Activated gamma-delta T cell treated with Interleukin-2 at 50 U/mL for 16 hours (primary cell): ENCODE measurements at regions not wholly inside any gene's neighbourhood (a gene's known extent, or its start where the extent isn't known, plus 50 kb on each side); places are given as distances from the start of the nearest gene placed in this dataset.

Source experiments
- DNase-seq: peaks from one replicate; pipeline ENCODE4 v3.0.0-alpha.2; 2020

DNA sequence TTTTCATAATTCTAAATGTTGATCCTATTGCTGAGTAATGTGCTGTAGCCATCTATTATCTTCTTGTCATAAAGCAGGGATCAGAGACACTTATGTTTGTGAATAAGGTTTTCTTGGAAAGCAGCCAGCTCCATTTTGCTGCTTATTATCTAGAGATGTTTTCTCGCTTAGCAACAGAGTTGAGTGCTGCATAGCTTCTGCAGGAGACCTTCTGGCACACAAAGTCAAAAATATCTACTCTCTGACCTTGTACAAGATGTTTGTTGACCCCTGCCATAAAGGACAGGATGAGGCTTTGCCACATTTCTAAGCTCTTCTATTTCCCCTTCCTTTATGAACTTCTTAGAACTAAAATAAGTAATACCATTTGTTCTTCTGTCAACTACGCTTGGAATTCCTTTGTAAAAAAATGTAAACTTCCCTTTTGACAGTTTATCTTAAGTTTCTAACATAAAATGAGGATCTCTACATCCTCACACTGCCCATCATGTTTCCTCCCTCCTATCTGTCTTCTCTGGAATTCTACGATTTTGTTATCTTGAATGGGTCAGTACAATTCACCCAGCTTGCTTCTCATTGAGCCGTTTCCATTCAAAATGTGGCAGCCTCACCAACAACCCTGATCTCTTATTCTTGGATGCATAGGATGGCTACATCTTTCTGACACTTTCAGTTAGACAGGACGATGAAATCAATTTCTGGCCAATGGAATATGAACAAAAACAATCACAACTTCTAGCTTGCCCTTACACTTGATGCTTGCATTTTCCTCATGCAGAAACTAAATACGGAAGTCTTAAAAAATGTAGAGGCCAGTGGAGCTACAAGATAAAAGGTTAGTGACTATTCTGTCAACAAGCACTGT lies 1377.0 kb downstream of the SUCLG1 start:
- no peak for DNase-seq

DNA sequence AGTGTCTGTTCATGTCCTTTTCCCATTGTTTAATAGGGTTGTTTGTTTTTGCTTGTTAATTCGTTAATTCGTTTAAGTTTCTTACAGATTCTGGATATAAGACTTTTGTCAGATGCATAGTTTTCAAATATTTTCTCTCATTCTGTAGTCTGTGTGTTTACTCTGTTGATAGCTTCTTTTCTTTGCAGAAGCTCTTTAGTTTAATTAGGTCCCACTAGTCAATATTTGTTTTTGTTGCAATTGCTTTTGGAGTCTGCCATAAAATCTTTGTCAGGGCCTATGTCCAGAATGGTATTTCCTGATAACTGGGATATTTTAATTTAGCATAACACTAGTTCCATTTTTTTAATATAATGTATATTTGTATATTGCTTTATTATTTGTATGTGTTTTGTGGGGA lies 1380.1 kb downstream of the SUCLG1 start:
- no peak for DNase-seq

DNA sequence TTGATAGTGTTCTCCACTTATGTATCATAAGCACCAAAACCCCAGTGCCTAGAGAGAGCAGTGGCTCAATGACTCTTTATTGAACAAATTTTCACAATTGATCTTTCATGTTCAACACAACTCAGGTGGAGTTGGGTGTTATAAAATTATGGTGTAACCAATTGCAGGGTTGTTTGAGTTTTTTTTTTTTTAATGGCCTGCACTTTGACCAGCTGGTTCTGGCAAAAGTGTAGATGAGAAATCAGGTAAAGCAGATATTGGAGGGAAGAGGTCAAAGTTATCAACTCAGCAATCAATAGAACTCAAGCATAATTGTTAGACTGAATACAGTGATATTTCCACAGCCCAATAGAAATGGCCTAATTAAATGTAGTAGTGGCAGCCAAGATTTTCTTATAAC lies 1386.3 kb downstream of the SUCLG1 start:
- DNase-seq: no peak

DNA sequence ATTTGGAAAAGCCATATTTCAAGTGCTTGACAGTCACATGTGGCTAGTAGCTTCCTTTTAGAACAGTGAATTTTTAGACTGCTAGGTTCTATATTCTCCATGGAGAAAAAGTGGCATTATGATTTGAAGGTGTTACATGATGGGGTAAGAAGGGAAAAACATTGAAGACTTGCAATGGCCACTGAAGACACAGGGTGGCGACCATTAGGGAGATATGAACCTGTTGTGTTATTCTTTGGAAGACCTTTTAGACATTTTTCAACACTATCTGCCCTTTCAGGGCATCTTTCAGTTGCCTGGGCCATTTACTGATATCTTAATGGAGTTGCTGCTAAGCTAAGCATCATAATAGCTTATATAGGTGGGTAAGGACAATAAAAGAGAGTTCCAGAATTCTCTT lies 1387.2 kb downstream of the SUCLG1 start:
- DNase-seq: no peak

DNA sequence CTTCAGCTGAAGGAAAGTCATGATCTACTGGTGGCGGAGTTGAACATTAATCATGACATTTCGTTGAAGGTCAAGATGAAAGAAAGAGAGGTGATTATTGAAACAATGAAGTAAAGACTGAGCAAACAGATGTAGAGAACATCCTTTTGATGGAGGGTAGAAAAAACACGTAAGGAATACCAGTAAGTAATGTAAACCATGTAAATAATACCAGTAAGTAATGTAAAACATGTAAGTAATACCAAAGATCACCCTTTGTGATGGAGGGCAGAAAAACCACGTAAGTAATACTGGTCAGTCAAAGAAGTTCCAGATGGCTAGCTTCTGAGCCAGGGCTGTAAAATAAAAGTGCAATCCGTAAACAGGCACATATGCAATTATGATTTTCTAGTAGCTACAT lies 1387.7 kb downstream of the SUCLG1 start:
- DNase-seq: no peak

DNA sequence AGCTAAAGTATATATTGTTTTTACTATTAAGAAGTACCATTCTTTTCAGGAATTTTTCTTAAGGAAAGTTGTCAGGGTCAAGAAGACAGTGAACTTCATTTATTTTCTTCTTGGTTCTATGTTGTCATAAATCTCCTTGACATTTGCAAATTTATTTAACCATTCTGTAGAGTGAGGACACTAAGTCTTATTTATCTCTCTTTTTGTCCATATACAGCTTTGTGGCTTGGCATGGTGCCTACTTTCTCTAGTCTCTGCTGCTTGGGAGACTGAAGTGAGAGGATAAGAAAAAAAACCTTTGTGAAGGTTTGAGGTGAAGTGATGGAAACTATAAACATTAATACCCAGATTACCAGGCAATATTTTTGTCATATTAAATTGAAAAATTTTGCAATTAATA lies 1389.4 kb downstream of the SUCLG1 start:
- DNase-seq: no peak

DNA sequence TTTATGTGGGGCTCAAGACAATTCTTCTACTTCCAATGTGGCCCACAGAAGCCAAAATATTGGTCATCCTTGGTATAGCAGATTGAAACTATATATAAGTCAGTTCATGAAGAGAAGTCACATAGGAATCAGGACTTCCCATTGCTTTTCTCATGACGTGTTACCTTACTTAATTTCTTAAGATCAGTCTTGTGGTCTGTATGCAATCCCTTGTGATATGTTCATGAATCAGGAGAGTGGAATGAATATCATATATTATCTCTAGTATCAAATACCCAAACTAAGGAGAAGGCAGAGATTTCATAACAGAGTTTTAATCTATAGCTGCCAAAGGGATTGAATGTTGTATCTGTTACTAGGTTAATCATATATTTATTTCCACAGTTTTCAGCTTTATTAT lies 1390.4 kb downstream of the SUCLG1 start:
- no peak for DNase-seq

DNA sequence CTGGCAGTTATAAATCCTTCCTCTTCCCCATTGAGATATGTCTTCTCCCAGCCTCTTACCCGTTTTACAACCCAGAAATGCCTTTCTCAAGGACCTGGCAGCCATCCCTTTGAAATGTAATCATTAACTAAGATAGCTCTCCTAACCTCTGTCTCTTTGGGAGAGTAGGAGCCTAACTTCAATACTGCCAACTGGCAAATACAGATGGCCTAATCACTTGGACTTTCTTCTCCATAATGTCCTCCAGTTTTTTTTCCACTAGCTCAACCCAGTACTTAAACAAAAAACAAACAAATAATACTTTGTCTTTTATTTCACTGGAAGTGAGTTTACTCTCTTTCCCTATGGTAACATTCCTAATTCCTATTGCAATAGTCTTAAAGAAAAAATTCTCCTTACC lies 1391.1 kb downstream of the SUCLG1 start:
- no peak for DNase-seq

DNA sequence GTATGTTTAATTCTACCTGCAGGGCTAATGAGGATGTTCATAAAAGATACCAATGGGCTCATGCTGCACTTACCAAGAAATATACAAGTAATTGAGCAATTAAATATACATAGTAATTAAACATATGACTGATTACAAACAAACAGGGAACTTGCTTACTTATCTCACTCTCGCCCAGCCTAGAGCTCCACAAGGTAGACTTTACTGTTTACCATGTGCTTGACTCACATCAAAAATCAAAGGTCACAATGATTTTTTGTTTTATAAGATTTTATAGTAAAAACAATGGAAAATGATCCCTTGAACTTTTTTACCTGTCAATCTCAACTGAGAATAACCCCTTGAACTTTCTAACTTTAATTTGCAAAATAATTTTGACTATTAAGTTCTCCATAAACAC lies 1395.1 kb downstream of the SUCLG1 start:
- no peak for DNase-seq

DNA sequence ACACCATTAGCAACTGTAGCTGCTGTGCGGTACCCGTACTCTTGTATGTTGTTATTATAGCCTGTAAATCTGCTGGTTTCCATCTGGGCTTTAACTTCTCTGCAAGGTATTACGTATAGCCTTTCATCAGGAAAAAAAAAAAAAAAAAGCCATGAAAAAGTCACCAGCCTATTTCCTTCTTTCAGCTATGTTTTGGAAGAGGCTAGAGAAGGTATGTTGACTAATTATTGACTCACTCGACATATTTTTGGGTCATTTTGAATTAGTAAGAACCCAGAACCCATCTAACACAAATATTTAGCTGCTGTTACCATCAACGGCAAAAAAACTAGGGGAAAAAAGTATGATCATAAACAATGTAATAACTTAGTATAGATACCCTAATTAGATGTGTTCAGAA lies 1395.6 kb downstream of the SUCLG1 start:
- DNase-seq: no peak

DNA sequence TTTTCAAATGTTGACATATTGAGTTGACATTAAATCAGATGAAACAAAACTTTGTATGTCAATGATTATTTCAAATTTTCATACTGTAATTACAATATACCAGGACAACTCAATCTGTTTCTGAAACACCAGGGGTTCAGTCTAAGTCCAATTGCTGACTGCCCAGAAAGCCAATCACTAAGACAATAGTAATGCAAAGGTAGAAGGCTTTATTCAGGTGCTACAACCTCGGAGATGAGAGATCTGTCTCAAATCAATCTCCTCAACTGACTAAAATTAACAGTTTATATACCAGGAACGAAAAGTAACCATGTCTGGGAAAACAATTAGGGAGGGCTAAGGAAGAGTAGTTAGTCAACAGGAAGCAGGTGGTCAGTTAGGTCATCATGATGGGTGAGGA lies 1400.4 kb downstream of the SUCLG1 start:
- no peak for DNase-seq

DNA sequence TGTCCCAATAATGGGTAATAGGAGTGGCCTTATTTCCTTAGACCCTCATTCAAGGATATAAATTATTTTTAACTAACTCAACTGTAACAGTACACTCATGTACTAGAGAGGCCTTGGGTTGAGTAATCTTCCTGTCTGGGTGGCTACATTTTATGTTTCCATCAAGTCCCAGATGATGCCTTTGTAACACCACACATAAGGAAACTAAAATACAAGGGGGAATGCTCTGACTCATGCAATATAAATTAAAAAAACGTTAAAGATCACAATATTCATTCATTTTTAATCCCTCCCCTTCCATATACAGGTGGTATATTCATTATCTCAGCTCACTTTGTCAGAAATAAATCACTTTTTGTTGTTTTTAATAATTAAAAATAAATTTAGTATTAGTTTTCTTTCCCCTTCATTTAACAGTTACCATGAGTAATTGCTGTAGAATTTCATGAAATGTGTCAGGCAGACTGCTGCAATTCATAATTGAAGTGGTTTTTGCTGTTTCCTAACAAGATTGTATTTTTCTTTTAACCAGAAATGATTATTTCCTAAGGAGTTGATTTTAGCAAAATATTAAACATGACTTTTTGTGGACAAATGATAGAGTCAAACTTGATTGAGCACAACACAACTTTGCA lies 1403.6 kb downstream of the SUCLG1 start:
- DNase-seq: no peak

DNA sequence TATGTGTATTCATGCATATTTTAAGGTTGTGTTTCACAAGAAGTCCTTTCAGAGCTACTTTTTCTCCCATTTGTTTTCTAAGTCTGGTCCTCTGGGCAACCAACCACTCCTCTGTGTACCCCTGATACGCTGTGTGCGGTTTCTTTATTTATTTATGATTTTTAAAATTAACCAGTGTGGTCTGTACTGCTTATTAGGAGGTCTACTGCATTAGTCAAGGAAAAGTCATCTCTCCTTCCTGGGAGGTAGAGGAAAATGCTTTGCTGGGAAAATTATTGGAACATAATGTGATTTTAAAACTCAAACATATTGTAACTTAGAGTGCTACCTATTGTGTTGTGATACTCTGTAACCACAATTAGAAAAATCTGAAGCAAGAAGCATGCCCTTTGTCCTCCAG lies 1404.3 kb downstream of the SUCLG1 start:
- DNase-seq: no peak

DNA sequence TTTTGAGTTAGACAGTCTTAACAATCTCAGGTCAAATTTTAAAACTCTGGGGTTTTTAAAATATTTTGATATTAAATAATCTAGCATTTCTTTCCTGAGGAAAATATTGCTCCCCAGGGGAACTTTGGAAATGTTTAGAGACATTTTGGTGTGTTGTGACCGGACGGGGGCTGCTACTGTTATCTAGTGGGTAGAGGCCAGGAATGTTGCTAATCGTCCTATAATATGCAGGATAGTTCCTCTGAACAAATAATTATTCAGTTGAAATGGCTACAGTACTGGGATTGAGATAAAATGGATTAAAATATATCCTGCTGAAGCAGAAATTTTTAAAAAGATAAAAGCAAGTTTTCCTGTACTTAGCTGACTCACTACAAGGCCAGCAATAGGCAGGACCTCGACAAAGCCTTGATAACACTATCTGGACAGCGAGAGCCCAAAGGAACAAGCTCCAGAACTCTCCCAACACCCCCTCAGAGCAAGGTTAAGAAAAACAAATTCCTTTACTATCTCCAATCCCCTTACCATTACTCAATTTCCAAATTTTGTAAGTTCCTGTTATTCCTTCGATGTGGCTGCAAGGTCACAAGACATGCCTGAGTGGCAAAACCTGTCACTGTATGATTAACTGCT lies 1407.4 kb downstream of the SUCLG1 start:
- no peak for DNase-seq

DNA sequence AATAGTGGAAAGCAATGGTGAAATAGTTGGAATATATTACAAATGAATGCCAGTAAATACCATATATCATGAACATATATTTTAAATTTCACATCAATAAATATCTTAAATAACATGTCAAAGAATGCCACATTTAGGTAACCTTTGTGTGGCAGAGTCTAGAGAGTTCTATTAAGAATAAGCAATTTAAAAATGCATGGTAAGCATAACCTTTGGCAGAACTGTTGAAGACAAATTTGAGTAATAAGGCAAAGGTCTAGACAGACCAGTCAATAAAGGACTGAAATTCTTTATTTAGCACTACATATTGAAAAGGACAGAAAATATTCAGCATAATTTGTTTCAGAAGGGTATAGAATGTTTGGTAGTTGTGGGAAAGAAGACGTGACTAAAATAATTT lies 1417.0 kb downstream of the SUCLG1 start:
- no peak for DNase-seq

DNA sequence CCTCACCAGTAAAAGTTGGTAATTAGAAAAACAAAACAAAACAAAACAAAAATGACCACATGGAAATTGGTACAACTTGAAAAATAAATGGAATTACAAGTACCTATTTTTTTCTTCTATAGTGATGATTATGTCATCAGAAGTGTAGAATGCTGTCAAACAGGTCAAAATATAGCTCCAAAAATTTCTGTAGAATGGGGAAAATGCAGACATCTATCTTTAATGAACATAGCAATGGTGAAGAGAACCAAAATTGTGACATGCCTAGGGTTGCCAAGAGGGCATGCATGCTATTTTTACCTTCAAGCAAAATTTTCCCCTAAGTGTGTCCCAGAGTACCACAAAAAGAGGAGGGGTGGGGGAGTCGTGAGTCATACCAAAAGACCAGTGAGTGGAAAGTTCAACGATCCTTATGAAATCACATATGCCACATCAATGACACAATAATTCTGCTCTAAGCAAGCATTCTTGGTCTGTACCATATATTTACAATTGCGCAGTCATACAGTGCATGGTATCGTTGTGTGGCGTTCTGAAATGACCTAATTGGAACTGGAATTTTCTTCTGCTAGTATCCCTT lies 1436.4 kb downstream of the SUCLG1 start:
- no peak for DNase-seq

DNA sequence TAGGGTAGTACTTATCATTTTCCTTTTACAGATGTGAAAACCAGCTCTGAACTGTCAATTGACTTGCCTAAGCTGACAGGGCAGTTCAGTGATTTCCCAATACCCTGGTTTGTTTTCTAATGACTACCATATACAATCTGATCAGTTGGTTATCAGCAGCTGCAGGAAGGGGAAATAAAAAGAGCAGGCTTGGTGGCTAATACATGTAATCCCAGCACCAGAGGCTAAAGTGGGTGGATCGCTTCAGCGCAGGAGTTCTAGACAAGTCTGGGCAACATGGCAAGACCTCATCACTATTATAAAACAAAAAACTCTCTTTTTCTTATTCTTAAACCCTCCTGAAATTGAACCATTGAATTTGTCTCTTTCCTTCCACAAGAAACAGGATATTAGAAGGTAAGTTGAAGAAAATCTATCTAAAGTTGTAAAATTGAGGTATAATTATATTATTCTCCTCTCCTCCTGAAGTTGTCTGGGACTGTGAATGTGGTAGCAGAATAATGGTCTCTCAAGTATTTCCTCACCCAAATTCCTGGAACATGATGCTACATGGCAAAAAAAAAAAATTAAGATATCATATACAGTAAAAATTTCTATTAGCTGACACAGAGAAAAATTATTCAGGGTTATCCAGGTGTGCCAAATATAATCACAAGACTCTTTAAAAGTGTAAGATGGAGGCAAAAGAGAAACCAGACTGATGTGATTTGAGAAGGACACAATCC lies 1441.6 kb downstream of the SUCLG1 start:
- DNase-seq: no peak

DNA sequence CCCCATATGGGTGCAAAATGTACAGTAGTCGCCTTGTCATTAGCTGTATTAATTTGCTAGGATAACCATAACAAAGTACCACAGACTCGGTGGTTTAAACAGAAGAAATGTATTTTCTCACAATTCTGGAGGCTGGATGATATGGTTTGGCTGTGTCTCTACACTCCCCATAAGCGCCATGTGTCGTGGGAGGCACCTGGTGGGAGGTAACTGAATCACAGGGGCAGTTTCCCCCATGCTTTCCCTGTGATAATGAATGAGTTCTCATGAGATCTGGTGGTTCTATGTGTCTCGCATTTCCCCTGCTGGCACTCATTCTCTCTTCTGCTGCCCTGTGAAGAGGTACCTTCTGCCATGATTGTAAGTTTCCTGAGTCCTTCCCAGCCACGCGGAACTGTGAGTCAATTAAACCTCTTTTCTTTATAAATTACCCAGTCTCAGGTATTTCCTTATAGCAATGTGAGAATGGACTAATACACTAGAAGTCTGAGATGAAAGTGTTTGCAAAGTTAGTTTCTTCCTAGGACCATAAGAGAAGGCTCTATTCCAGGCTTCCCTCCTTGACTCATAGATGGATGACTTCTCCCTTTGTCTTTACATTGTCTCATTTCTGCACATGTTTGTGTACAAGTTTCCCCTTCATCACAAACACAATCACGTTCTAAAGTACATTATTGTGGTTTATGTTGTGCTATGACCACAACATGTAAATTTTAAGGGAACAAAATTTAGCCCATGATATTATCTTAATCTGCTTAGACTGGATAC lies 1442.6 kb downstream of the SUCLG1 start:
- DNase-seq: no peak

DNA sequence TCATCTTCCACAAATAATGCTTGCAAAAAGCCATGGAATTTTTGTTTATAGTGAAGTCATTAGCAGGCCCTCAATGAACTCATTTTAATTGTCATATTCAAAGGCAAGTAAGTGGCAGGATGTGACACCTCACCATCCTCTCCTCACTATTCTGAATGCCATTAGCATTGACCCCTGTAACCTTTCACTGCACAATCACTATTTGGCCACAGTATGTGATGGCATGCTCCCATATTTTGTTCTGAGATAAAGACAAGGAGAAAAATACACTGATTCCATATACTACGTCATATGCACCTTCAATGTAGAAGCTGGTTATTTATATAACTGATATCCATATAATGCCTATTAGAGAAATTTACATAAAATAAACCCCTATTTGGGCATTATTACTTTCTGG lies 1443.2 kb downstream of the SUCLG1 start:
- DNase-seq: no peak

DNA sequence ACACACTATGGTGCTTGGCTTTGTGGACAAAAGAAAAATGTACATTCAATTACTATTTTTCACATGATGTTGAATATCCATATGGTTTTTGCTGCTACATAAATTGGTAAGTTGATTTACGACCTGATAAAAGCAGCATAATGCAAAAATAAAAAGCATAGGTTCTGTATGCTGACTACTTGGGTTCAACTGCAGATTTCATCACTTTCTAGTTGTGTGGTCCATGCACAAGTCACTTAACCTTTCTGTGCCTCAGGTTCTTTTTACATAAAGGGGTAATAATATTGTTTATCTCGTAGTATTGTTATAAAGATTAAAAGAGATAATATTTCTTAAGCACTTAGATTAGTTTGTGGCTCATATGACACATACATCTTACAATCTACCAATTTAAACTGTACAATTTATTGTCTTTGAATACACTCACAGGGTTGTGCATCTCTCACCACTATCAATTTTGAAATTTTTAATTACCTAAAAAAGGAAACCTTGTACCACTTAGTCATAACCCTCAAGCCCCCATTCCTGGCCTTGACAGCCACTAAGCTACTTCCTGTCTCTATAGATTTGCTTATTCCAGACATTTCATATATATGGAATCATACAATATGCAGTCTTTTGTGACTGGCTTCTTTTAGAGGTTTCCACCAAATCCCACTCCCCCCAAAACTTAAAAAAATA lies 1443.9 kb downstream of the SUCLG1 start:
- no peak for DNase-seq

DNA sequence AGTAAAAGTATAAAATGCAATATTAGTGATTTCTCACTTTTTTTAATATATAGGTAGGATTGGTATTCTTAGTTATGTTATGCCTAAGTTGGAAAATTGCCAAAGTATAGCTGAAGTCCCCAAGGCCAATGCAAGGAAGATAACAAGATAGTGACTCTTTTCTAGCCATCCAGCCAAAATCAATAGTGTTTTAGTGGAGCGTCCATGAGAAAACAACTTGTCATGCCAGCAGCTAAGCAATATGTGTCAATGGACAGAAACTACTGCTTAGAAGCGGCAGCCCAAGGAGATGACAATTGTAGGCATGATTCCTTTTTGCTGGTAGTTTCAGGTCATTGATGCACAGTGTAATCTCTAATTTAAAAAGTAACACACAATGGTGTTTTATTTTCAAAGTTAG lies 1444.6 kb downstream of the SUCLG1 start:
- DNase-seq: no peak

DNA sequence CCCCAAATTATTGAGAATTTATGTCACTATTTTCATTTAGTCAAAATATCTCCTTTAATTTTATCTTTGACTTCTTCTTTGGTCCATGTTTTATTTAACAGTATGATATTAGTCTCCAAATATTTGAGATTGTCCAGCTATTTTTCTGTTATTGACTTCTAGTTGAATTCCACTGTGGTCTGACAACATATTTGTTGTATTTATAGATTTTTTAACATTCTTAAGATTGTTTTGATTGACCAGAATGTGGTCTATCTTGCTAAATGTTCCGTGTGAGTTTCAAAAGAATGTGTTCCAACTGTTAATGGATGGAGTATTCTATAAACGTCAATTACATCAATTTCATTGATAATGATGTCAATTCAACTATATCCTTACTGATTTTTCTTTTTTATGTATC lies 1452.1 kb downstream of the SUCLG1 start:
- no peak for DNase-seq
